Hepatocyte (in vitro differentiated cells): ENCODE measurements at regions not wholly inside any gene's neighbourhood (a gene's known extent, or its start where the extent isn't known, plus 50 kb on each side); places are given as distances from the start of the nearest gene placed in this dataset.

Experiments
- DNase-seq: peaks from one replicate; pipeline ENCODE4 v3.0.0-alpha.2; 2016; ENCODE audit warnings: low spot score
- H2AFZ ChIP-seq: fragments of 200-600 bp; sonication (generic); 2 replicates; pipeline ENCODE4 v1.6.0; 2016; ENCODE audit warnings: antibody characterized with exemption, mild to moderate bottlenecking
- H3K27ac ChIP-seq: fragments of 200-600 bp; sonication (generic); 2 replicates; pipeline ENCODE4 v1.5.1; 2016; ENCODE audit warnings: mild to moderate bottlenecking
- H3K27me3 ChIP-seq: fragments of 200-600 bp; sonication (generic); 2 replicates; pipeline ENCODE4 v1.6.1; 2016
- H3K36me3 ChIP-seq: fragments of 200-600 bp; sonication (generic); replicated peaks from 2 replicates; pipeline ENCODE4 v1.5.1; 2016; ENCODE audit warnings: low read depth; ENCODE audit not compliant: insufficient read depth
- H3K4me1 ChIP-seq: fragments of 200-600 bp; sonication (generic); 2 replicates; pipeline ENCODE4 v1.5.1; 2016; ENCODE audit warnings: mild to moderate bottlenecking, moderate library complexity; ENCODE audit not compliant: insufficient read depth
- H3K4me2 ChIP-seq: fragments of 200-600 bp; sonication (generic); 2 replicates; pipeline ENCODE4 v1.6.0; 2016
- H3K4me3 ChIP-seq: fragments of 200-600 bp; sonication (generic); 2 replicates; pipeline ENCODE4 v1.5.1; 2016; ENCODE audit warnings: mild to moderate bottlenecking
- H3K79me2 ChIP-seq: fragments of 200-600 bp; sonication (generic); 2 replicates; pipeline ENCODE4 v1.6.0; 2017; ENCODE audit warnings: mild to moderate bottlenecking
- H3K9me2 ChIP-seq: fragments of 200-600 bp; sonication (generic); replicated peaks from 2 replicates; pipeline ENCODE4 v1.6.0; 2017; ENCODE audit warnings: mild to moderate bottlenecking; ENCODE audit not compliant: insufficient read depth
- H3K9me3 ChIP-seq: fragments of 200-600 bp; sonication (generic); 2 replicates; pipeline ENCODE4 v1.5.1; 2016; ENCODE audit warnings: low read depth, mild to moderate bottlenecking
- H4K20me1 ChIP-seq: fragments of 200-600 bp; sonication (generic); 2 replicates; pipeline ENCODE4 v1.6.0; 2016; ENCODE audit warnings: mild to moderate bottlenecking; ENCODE audit not compliant: insufficient read depth, poor library complexity, severe bottlenecking
- CTCF ChIP-seq: fragments of 200-600 bp; sonication (generic); IDR thresholded peaks from 2 replicates; pipeline ENCODE4 v1.5.1; 2016; ENCODE audit warnings: antibody characterized with exemption, mild to moderate bottlenecking; ENCODE audit not compliant: poor library complexity
- EZH2 ChIP-seq: fragments of 200-600 bp; sonication (generic); IDR thresholded peaks from 2 replicates; pipeline ENCODE4 v1.6.1; 2016; ENCODE audit warnings: antibody characterized with exemption, mild to moderate bottlenecking, borderline replicate concordance
- EZH2phosphoT487 ChIP-seq: fragments of 200-600 bp; sonication (generic); IDR thresholded peaks from one replicate; pipeline ENCODE4 v1.6.1; 2018; ENCODE audit warnings: antibody characterized with exemption, mild to moderate bottlenecking, low read depth, moderate library complexity; ENCODE audit not compliant: unreplicated experiment, severe bottlenecking
- WGBS: methylation state at CpG from one replicate; pipeline ENCODE4 v1.1.6; 2016; ENCODE audit warnings: low lambda C conversion rate; ENCODE audit errors: missing lambda C conversion rate; 5-methylcytosine and 5-hydroxymethylcytosine counted together

DNA sequence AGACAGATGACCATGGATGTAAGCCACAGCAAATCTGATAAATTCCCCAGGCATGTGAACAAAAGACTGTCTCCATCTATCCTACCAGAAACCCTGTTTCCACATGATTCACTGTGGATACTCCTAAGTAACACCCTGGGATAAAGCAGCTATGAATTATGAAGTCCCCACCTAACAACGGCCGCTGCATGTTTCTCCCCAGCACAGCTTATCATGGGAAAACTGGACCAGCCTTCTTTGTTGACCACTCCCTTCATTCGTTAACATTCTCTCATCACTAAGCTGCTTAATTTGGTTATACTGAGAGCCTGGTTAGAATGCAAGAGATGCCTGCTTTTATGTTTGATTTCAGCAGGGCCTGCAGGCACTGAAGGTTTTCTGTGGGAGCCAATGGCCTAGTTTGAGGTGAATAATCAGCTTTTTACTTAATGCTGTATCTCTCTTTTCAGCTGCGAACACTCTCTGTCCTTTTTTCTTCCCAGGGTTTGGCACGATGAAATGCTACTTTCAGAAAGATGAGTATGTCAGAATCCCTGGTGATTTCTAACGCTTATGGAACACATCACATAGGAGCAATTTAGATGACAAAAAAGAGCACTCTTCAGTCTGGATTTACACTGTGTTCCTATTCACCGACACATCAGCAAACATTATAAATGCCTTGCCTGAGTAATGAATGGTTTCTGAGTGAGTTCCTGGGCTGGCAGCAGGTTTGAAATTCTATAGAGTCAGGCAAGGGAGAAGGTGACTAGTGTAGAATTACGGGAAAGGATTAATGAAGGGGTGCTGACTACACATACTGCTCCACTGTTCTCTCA, 318.4 kb upstream of the ZNF608 start:
- Histone ChIP-seq H3K27ac (no peak overlapping the region), H3K27me3 (no peaks in the 10 kb centered on the region), H3K4me3 (no peak overlapping the region), H3K36me3 (no peaks in the 10 kb centered on the region), H4K20me1 (no peaks in the 10 kb centered on the region), H3K4me1 (peaks cover 12% of the 10 kb centered on the region), H3K79me2 (no peaks in the 10 kb centered on the region), H3K9me2 (no peaks in the 10 kb centered on the region), H2AFZ (no peak overlapping the region), H3K9me3 (no peaks in the 10 kb centered on the region), H3K4me2 (no peak overlapping the region)
- 54% methylated on average over 8 of the region's 8 CpGs for WGBS
- no peak for TF ChIP-seq EZH2
- TF ChIP-seq CTCF: no peak
- no peak for TF ChIP-seq EZH2phosphoT487
- DNase-seq: no peak

DNA sequence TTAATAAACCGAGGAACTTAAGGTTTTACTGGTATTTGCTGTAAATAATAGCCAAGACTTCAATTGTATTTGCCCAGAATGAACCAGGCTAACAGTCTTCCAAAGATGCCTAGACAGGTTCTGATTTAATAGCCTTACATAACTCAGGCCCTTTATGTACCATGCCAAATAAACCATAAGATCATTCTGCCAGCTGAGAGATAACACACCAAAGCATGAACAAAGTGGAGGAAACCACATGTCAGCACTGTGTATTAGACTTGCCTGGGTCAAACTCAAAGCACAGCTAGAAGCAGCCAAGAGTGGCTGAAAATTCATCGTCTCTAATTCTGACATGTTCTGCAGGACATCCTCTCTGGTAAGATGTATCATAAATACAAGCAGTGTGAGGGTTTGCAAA, 319.3 kb upstream of the ZNF608 start:
- Histone ChIP-seq H3K36me3 (no peaks in the 10 kb centered on the region), H3K4me1 (peaks cover 11% of the 10 kb centered on the region), H4K20me1 (no peaks in the 10 kb centered on the region), H3K9me3 (no peaks in the 10 kb centered on the region), H3K9me2 (no peaks in the 10 kb centered on the region), H3K79me2 (no peaks in the 10 kb centered on the region), H3K27ac (no peak overlapping the region), H3K27me3 (no peaks in the 10 kb centered on the region), H3K4me3 (no peak overlapping the region), H3K4me2 (no peak overlapping the region), H2AFZ (no peak overlapping the region)
- WGBS: 69% methylated on average over 2 of the region's 2 CpGs
- no peak for DNase-seq
- no peak for TF ChIP-seq CTCF
- no peak for TF ChIP-seq EZH2
- no peak for TF ChIP-seq EZH2phosphoT487

DNA sequence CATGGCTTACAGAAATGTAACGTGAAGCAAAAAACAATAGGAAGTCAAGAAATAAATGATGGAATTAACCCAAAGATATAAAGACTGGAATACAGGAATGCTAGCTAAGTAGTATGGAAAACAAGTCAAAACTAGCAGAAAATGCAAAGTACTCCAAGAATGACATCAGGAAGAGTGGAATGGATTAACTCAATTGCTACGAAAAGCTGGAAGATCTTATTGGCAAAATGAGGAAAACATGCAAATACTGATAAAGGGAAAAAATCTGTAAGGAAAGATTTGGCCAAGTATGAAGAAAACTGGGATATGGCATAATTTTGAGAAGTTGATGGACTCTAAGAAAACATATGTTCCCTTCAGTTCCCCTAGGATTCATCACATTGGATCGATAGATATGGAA, 324.5 kb upstream of the ZNF608 start:
- H3K27ac ChIP-seq: no peak overlapping the region
- no peaks in the 10 kb centered on the region for H3K27me3 ChIP-seq
- 96% methylated on average over 3 of the region's 3 CpGs for WGBS
- no peaks in the 10 kb centered on the region for H4K20me1 ChIP-seq
- no peak overlapping the region for H2AFZ ChIP-seq
- no peaks in the 10 kb centered on the region for H3K79me2 ChIP-seq
- TF ChIP-seq EZH2phosphoT487: no peak
- no peak for TF ChIP-seq EZH2
- no peak for TF ChIP-seq CTCF
- no peak overlapping the region for H3K4me3 ChIP-seq
- no peaks in the 10 kb centered on the region for H3K36me3 ChIP-seq
- no peak overlapping the region for H3K4me2 ChIP-seq
- no peaks in the 10 kb centered on the region for H3K9me3 ChIP-seq
- DNase-seq: no peak
- no peaks in the 10 kb centered on the region for H3K9me2 ChIP-seq
- no peaks in the 10 kb centered on the region for H3K4me1 ChIP-seq
